GM23338 (cell line): ENCODE measurements at regions not wholly inside any gene's neighbourhood (a gene's known extent, or its start where the extent isn't known, plus 50 kb on each side); places are given as distances from the start of the nearest gene placed in this dataset.

Experiments
- EZH2 ChIP-seq: fragments of 200-600 bp; sonication (generic); IDR thresholded peaks from one replicate; pipeline ENCODE4 v1.8.0; 2017; ENCODE audit warnings: antibody characterized with exemption, mild to moderate bottlenecking, low read depth; ENCODE audit not compliant: unreplicated experiment
- EZH2phosphoT487 ChIP-seq: fragments of 200-600 bp; sonication (generic); IDR thresholded peaks from one replicate; pipeline ENCODE4 v1.8.1; 2018; ENCODE audit warnings: antibody characterized with exemption; ENCODE audit not compliant: unreplicated experiment
- JUNB ChIP-seq: IDR thresholded peaks from one replicate; pipeline ENCODE4 v1.6.1; 2016; ENCODE audit warnings: antibody characterized with exemption; ENCODE audit not compliant: unreplicated experiment
- POLR2AphosphoS5 ChIP-seq: IDR thresholded peaks from 2 replicates; pipeline ENCODE4 v1.6.1; 2016; ENCODE audit warnings: antibody characterized with exemption, low read depth
- REST ChIP-seq: IDR thresholded peaks from one replicate; pipeline ENCODE4 v1.6.1; 2018; ENCODE audit warnings: antibody characterized with exemption; ENCODE audit not compliant: unreplicated experiment
- STAT1 ChIP-seq: IDR thresholded peaks from one replicate; pipeline ENCODE4 v1.6.1; 2016; ENCODE audit warnings: antibody characterized with exemption; ENCODE audit not compliant: unreplicated experiment
- ZNF114 ChIP-seq: fragments of 250-450 bp; sonication (Bioruptor Pico); IDR thresholded peaks from 2 replicates; pipeline ENCODE4 v1.5.0; 2020; ENCODE audit warnings: mild to moderate bottlenecking, moderate library complexity
- TF ChIP-seq, protein P1 (sequence below), 2 experiments: fragments of 200-600 bp in 1 of 2; sonication (generic) in 1 of 2; conservative IDR thresholded peaks; 2 replicates each; pipeline versions ENCODE4 v1.5.1 to v1.6.1; 2016 to 2017; ENCODE audit warnings: antibody characterized with exemption in 2 of 2, low read depth in 2 of 2, mild to moderate bottlenecking in 2 of 2, moderate library complexity in 1 of 2

GRCh38 chr12:114508529-114509129 lies 102.7 kb upstream of the TBX5 start:
- no peak for TF ChIP-seq POLR2AphosphoS5
- TF ChIP-seq EZH2phosphoT487: no peak
- TF ChIP-seq, protein P1, sequence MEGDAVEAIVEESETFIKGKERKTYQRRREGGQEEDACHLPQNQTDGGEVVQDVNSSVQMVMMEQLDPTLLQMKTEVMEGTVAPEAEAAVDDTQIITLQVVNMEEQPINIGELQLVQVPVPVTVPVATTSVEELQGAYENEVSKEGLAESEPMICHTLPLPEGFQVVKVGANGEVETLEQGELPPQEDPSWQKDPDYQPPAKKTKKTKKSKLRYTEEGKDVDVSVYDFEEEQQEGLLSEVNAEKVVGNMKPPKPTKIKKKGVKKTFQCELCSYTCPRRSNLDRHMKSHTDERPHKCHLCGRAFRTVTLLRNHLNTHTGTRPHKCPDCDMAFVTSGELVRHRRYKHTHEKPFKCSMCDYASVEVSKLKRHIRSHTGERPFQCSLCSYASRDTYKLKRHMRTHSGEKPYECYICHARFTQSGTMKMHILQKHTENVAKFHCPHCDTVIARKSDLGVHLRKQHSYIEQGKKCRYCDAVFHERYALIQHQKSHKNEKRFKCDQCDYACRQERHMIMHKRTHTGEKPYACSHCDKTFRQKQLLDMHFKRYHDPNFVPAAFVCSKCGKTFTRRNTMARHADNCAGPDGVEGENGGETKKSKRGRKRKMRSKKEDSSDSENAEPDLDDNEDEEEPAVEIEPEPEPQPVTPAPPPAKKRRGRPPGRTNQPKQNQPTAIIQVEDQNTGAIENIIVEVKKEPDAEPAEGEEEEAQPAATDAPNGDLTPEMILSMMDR (conservative IDR thresholded peaks at IDR 0.05; ENCODE audit: low read depth in 2 of 2): peak; percentile 84 to 89
- TF ChIP-seq EZH2: no peak
- TF ChIP-seq REST: no peak
- TF ChIP-seq STAT1: no peak
- no peak for TF ChIP-seq ZNF114
- TF ChIP-seq JUNB: no peak
